Peyer's patch (tissue), 4 donors: ENCODE measurements at regions not wholly inside any gene's neighbourhood (a gene's known extent, or its start where the extent isn't known, plus 50 kb on each side); places are given as distances from the start of the nearest gene placed in this dataset.
"Not testable (repeated sequence)": the region's sequence is repeated elsewhere in the genome, so short reads cannot be mapped to it uniquely, and the experiment has no call there.

Experiments used
- DNase-seq, 3 donors: peaks; one replicate each; pipeline ENCODE4 v3.0.0-alpha.2; 2017 to 2019
- H3K27ac ChIP-seq, 4 donors: fragments of 200-600 bp; sonication (generic); one replicate each; pipeline ENCODE4 v1.5.1; 2016 to 2019
- H3K27me3 ChIP-seq, 2 donors: fragments of 200-600 bp; sonication (generic); one replicate each; pipeline ENCODE4 v1.5.1; 2019
- H3K36me3 ChIP-seq, 3 donors: fragments of 200-600 bp; sonication (generic); one replicate each; pipeline ENCODE4 v1.5.1; 2016 to 2019
- H3K4me1 ChIP-seq, 4 donors: fragments of 200-600 bp; sonication (generic); one replicate each; pipeline ENCODE4 v1.5.1; 2016 to 2019
- H3K4me3 ChIP-seq, 4 donors: fragments of 200-600 bp; sonication (generic); 1 replicate in 3 of 4; 2 replicates in 1 of 4; pipeline ENCODE4 v1.5.1; 2016 to 2019; ENCODE audit warnings: mild to moderate bottlenecking in 1 of 4
- H3K9me3 ChIP-seq, 4 donors: fragments of 200-600 bp; sonication (generic); one replicate each; pipeline ENCODE4 v1.5.1; 2016 to 2019; ENCODE audit warnings: mild to moderate bottlenecking in 1 of 4
- CTCF ChIP-seq, 6 experiments: fragments of 450-650 bp in 4 of 6; fragments of 200-600 bp in 2 of 6; sonication (generic) in 1 of 6; IDR thresholded peaks; one replicate each; pipeline ENCODE4 v1.5.1; 2017 to 2019; ENCODE audit warnings: antibody characterized with exemption in 6 of 6, mild to moderate bottlenecking in 3 of 6, moderate library complexity in 1 of 6

- not testable (repeated sequence) for H3K9me3 ChIP-seq, H3K27ac ChIP-seq, H3K4me1 ChIP-seq, H3K36me3 ChIP-seq, DNase-seq, H3K4me3 ChIP-seq, H3K27me3 ChIP-seq
Observed at GRCh38 chr2:94576486-94576885, 294.7 kb upstream of the TEKT4 start.

GRCh38 chr2:94577160-94577559, 294.1 kb upstream of the TEKT4 start:
- not testable (repeated sequence) for H3K9me3 ChIP-seq, DNase-seq, H3K27me3 ChIP-seq, H3K27ac ChIP-seq, H3K36me3 ChIP-seq, H3K4me3 ChIP-seq, H3K4me1 ChIP-seq

GRCh38 chr2:94579221-94579620, 292.0 kb upstream of the TEKT4 start:
- H3K36me3 ChIP-seq, H3K4me3 ChIP-seq, H3K27ac ChIP-seq, H3K9me3 ChIP-seq, H3K27me3 ChIP-seq, H3K4me1 ChIP-seq, DNase-seq: not testable (repeated sequence)

- not testable (repeated sequence) for H3K4me3 ChIP-seq, H3K27ac ChIP-seq, H3K36me3 ChIP-seq, H3K4me1 ChIP-seq, H3K27me3 ChIP-seq, DNase-seq, H3K9me3 ChIP-seq
Observed at GRCh38 chr2:94583081-94583723, 288.0 kb upstream of the TEKT4 start.

- H3K27me3 ChIP-seq, H3K9me3 ChIP-seq, H3K4me3 ChIP-seq, H3K4me1 ChIP-seq, DNase-seq, H3K27ac ChIP-seq, H3K36me3 ChIP-seq: not testable (repeated sequence)
Observed at GRCh38 chr2:94584569-94584968, 286.7 kb upstream of the TEKT4 start.

GRCh38 chr2:94586032-94586982, 284.9 kb upstream of the TEKT4 start:
- H3K36me3 ChIP-seq, DNase-seq, H3K27me3 ChIP-seq, H3K27ac ChIP-seq, H3K9me3 ChIP-seq, H3K4me3 ChIP-seq, H3K4me1 ChIP-seq: not testable (repeated sequence)
- TF ChIP-seq CTCF (IDR thresholded peaks at IDR 0.05): peak in 4 of 6 experiments; percentile 7 to 19 (median 15)

GRCh38 chr2:94587042-94587441, 284.2 kb upstream of the TEKT4 start:
- not testable (repeated sequence) for H3K36me3 ChIP-seq, DNase-seq, H3K27ac ChIP-seq, H3K9me3 ChIP-seq, H3K27me3 ChIP-seq, H3K4me1 ChIP-seq, H3K4me3 ChIP-seq

GRCh38 chr2:94594019-94594836, 277.0 kb upstream of the TEKT4 start:
- H3K27me3 ChIP-seq, H3K9me3 ChIP-seq, H3K27ac ChIP-seq, H3K36me3 ChIP-seq, H3K4me3 ChIP-seq, H3K4me1 ChIP-seq, DNase-seq: not testable (repeated sequence)

GRCh38 chr2:94595956-94596355, 275.3 kb upstream of the TEKT4 start:
- DNase-seq, H3K27ac ChIP-seq, H3K36me3 ChIP-seq, H3K9me3 ChIP-seq, H3K27me3 ChIP-seq, H3K4me1 ChIP-seq, H3K4me3 ChIP-seq: not testable (repeated sequence)

- not testable (repeated sequence) for DNase-seq
Observed at GRCh38 chr2:94598075-94598713, 273.0 kb upstream of the TEKT4 start.

GRCh38 chr2:94600929-94601328, 270.3 kb upstream of the TEKT4 start:
- not testable (repeated sequence) for H3K4me1 ChIP-seq, H3K9me3 ChIP-seq, H3K36me3 ChIP-seq, H3K27ac ChIP-seq, H3K27me3 ChIP-seq, H3K4me3 ChIP-seq, DNase-seq

More at GRCh38 chr2:94598075-94598713, 273.0 kb upstream of the TEKT4 start:
- not testable (repeated sequence) for H3K27me3 ChIP-seq, H3K4me3 ChIP-seq, H3K27ac ChIP-seq, H3K4me1 ChIP-seq, H3K36me3 ChIP-seq, H3K9me3 ChIP-seq
